Adipose tissue (tissue), 3 donors: ENCODE measurements at regions not wholly inside any gene's neighbourhood (a gene's known extent, or its start where the extent isn't known, plus 50 kb on each side); places are given as distances from the start of the nearest gene placed in this dataset.
"Not testable (repeated sequence)": the region's sequence is repeated elsewhere in the genome, so short reads cannot be mapped to it uniquely, and the experiment has no call there.

Experiments
- H3K27ac ChIP-seq: one replicate; pipeline ENCODE4 v1.5.1; 2013; ENCODE audit warnings: low read depth, low read length
- WGBS, 3 donors: extraction: QIAGEN DNeasy Blood & Tissue Kit; methylation state at CpG; one replicate each; pipeline ENCODE4 v1.1.7; 2013; 5-methylcytosine and 5-hydroxymethylcytosine counted together
- donor health status: healthy with polysubstance abuse.
- donor health status: Bipolar disorder and iron deficiency.
- donor health status: healthy.

DNA sequence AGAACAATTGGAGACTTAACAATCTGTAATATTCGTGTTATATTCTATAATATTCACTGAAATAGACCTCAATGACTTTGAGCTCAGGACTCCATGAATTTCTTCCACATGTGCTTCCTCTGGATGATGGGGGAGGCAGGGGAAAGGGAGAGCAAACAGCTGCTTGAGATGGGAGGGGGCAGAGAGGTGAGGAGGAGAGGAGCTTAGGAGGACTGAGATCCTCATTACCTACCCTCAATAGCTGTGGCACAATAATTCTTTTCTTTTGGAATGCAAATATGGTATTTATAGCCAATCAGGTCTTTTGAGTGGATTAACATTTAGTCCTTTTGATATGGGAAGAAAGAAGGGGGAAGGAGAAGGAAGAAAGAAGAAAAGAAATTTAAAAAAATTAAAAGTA, 64.1 kb upstream of the ZNF217 start:
- H3K27ac ChIP-seq = no peak overlapping the region
- WGBS, 3 donors = 47 to 86% (median 58%) methylated on average over 1 of the region's 1 CpG

DNA sequence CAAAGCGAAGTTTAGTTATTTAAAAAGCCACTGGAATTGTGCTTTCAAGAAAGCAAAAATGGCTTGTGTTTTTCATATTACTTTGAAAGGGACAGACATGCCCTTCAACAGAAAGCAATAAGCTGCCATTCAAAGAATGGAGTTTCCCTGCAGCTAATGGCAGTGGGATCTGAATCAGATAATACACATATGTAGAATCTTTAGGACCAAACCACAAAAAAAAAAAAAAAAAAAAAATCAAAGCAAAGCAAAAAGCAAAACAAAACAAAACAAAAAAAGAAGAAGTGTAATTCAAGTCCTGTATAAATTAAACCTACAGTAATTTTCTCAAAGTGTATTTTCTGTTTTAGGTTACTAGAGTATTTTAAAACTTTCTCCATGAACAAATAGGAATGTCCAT, 63.6 kb upstream of the ZNF217 start:
- WGBS, 3 donors = 84 to 90% (median 86%) methylated on average over 1 of the region's 1 CpG
- no peak overlapping the region for H3K27ac ChIP-seq

DNA sequence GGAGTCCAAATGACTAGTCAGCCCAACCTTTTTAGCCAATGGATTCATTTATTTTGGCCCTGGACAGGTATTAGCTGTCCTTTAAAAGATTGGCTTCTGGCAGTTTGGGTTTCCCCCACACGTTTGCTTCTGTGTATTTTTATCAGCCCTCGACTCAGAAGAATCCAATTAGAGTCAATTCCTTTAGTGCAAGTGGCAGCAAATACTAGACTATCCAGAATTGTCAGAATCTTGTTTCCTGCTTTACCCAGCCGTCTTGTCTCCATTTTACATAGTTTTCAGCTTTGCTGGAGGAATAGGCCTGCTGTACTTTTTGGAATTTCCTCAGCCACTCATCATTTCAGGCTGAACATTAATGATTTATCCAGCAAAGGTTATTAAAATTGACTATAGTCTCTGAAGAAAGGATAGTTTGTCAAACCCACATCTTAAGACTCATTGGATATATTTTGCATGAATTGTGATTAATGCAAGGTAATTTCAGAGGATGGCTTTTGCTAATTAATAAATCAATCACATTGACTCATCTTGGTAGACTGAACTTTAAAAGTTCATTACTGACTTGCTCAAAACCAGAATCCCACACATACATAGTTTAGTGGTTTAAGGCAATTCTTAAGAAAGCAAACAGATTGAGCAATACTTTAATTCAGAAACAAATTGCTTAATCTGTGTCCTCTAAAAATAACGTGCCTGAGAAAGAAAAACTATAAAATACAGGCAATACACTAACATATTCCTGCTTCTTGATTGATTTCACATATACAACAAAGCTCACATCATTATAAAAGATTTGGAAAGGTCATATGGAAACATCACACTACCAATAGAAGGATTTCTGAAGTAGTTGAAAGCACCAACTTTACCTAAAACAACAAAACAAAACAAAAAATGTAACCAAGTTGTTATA, 62.9 kb upstream of the ZNF217 start:
- 33 to 41% (median 37%) methylated on average over 4 of the region's 4 CpGs for WGBS, 3 donors
- no peak overlapping the region for H3K27ac ChIP-seq

DNA sequence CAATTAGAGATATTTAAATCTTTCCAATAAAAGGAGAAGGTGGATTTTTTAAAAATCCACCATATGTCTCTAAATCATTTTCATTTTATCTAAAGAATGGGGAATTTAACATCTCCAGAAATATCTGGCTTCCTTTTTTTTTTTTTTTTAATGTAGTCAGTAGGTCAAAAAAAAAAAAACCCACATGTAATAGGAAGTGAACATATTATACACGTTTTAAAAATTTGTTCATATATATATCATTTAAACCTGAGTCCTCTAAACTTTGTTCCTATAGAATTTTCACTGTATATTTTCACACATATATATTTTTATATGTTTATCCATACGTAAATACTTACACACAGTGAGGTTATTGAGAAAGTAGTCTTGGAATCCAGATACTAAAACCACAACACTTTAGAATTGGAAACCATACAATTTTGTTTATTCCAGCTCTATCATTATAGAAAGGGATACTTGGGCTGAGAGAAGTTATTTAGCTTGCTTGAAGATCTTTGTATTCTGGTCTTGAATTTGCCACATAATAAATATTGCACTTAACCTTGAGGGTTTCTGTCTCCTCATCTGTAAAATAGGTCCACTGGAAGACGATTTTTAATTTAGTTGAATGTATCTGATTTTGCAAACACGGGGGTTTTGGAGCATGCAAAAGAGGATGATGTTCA, 62.1 kb upstream of the ZNF217 start:
- H3K27ac ChIP-seq = no peak overlapping the region
- 66 to 79% (median 67%) methylated on average over 4 of the region's 4 CpGs for WGBS, 3 donors

- WGBS, 3 donors = 52 to 81% (median 53%) methylated on average over 13 of the region's 13 CpGs
- H3K27ac ChIP-seq = no peak overlapping the region
These were observed 61.4 kb upstream of the ZNF217 start for GRCh38 chr20:53654932-53655624.

DNA sequence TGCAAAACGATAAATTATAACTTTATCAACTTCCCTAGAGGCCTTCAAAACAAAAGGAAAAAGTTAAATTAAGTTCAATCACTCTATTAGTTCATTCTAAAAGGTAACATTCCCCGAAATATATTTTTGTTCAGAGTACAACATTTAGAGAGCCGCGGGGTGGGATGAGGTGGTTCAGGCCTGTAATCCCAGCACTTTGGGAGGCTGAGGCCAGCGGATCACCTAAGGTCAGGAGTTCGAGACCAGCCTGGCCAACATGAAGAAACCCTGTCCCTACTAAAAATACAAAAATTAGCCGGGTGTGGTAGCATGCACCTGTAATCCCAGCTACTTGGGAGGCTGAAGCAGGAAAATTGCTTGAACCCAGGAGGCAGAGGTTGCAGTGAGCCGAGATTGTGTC, 60.9 kb upstream of the ZNF217 start:
- WGBS, 3 donors = 83 to 92% (median 84%) methylated on average over 8 of the region's 8 CpGs
- H3K27ac ChIP-seq = not testable (repeated sequence)

GRCh38 chr20:53652859-53653517, 59.3 kb upstream of the ZNF217 start:
- WGBS, 3 donors = 19 to 28% (median 24%) methylated on average over 5 of the region's 5 CpGs
- no peak overlapping the region for H3K27ac ChIP-seq

DNA sequence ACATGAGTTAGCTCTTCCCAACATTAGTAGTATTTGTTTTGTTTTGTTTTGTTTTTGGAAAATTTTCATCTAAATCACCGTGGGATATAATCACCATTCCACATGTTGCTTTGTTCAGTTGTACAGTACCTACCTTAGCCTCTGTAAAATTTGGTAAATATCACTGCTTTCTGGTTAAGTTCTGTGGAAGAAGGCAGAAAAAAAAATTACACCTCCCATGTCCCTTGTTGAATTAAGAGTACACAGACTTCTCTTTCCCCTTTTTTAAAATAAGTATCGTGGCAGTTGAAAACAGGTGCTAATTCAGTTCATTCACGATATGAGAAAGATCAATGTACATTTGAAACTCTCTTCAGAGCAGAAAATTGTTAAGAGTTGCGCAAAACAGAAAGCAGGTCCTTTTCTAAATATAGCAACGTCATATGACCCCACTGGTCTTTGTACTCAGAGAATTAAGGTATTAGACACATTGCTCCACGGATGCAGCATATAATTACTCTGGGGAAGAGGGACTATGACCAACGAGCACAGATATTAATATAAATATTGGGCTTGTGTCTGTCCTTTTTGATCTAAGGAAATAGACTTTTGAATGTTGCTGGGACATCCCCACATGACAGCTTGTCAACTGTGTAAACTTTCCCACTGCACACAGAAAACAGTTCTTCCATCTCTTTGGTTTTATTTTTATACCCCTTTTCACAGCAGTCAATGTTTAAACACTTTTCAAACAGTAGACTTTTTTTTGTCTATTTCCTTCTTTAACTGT, 58.6 kb upstream of the ZNF217 start:
- WGBS, 3 donors = 9 to 25% (median 24%) methylated on average over 7 of the region's 7 CpGs
- H3K27ac ChIP-seq = no peak overlapping the region

DNA sequence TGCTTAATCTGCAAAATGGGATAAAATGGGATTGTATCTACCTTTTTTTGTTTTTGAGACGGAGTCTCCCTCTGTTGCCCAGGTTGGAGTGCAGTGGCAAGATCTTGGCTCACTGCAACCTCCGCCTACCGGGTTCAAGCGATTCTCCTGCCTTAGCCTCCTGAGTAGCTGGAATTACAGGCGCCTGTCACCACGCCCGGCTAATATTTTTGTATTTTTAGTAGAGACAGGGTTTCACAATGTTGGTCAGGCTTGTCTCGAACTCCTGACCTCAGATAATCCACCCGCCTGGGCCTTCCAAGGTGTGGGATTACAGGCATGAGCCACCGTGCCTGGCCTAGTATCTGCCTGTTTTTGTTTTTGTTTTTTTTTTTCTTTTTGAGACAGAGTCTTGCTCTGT, 55.9 kb upstream of the ZNF217 start:
- H3K27ac ChIP-seq = not testable (repeated sequence)
- WGBS, 3 donors = 92 to 96% (median 93%) methylated on average over 10 of the region's 10 CpGs

DNA sequence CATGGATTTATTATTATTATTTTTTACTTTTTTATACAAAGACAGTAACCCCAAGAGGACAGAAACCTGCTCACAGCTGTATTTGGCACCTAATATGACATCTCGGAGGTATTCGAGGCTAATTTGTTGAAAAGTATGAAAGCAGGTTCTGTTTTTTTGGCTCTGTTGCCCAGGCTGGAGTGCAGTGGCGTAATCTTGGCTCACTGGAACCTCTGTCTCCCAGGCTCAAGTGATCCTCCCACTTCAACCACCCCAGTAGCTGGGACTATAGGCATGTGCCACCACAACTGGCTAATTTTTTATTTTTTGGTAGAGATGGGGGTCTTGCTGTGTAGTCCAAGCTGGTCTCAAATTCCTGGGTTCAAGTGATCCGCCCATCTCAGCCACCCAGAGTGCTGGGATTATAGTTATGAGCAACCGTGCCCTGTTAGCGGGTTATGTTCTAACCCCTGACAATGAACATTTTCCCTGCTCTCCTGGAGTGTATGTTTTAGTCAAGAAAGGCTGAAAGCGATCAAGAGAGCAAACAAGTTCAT, 53.7 kb upstream of the ZNF217 start:
- 85 to 89% (median 88%) methylated on average over 7 of the region's 7 CpGs for WGBS, 3 donors
- H3K27ac ChIP-seq = no peak overlapping the region

GRCh38 chr20:53646550-53646949, 52.9 kb upstream of the ZNF217 start:
- WGBS, 3 donors = 88 to 100% (median 92%) methylated on average over 3 of the region's 3 CpGs
- no peak overlapping the region for H3K27ac ChIP-seq

DNA sequence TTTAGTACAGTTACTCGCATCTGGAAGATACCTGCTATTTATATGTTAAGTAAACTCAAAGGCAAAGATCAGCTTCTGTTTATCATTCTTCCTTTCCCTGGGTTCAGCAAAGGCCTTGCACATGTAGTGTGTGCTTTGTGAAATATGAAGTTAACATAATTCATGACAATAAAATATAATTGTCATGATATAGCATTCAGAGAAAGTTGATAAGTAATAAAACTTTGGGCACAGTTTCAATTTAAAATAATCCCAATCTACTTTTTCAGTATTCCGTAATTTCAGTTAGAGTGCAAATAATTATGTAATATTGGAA, 51.9 kb upstream of the ZNF217 start:
- no peak overlapping the region for H3K27ac ChIP-seq
- 65 to 87% (median 85%) methylated on average over 2 of the region's 2 CpGs for WGBS, 3 donors

- 95 to 98% (median 97%) methylated on average over 8 of the region's 8 CpGs for WGBS, 3 donors
- H3K27ac ChIP-seq = not testable (repeated sequence)
These were observed 50.5 kb upstream of the ZNF217 start for GRCh38 chr20:53644108-53644507.
